ENCODE measurements at regions not wholly inside any gene's neighbourhood (a gene's known extent, or its start where the extent isn't known, plus 50 kb on each side); places are given as distances from the start of the nearest gene placed in this dataset.

- no peak overlapping the region for H3K27ac ChIP-seq
- no peaks in the 10 kb centered on the region for H3K36me3 ChIP-seq (ENCODE audit: low read depth)
- TF ChIP-seq EZH2phosphoT487 (IDR thresholded peaks at IDR 0.05; ENCODE audit: insufficient read depth, low read depth) (no peak), EZH2 (IDR thresholded peaks at IDR 0.05; ENCODE audit: insufficient read depth, poor library complexity, severe bottlenecking) (no peak)
- H4K20me1 ChIP-seq (ENCODE audit: insufficient read depth), result no peaks in the 10 kb centered on the region
- peak; percentile 33 for DNase-seq
- H3K79me2 ChIP-seq (ENCODE audit: insufficient read depth), result no peaks in the 10 kb centered on the region
- H3K9me3 ChIP-seq (ENCODE audit: low read depth), result no peaks in the 10 kb centered on the region
- no peaks in the 10 kb centered on the region for H3K9me2 ChIP-seq (ENCODE audit: insufficient read depth)
- H3K4me1 ChIP-seq (ENCODE audit: insufficient read depth), result 0 out of 2 replicates have a peak, but pooled peaks cover 5% of the 10 kb centered on the region
- H3F3A ChIP-seq (ENCODE audit: insufficient read depth), result peaks cover 3% of the 10 kb centered on the region; the same call in 1 of the 2 replicates
- no peak overlapping the region for H2AFZ ChIP-seq
- in situ Hi-C loops (cut with MboI), result no loop called here
- peaks cover 7% of the 10 kb centered on the region; the same call in 1 of the 2 replicates for H3K27me3 ChIP-seq (replicated peaks; ENCODE audit: insufficient read depth)
- H3K4me2 ChIP-seq (ENCODE audit: unreplicated experiment), result no peak overlapping the region
- H3K4me3 ChIP-seq, result no peak overlapping the region
- WGBS, 2 experiments (ENCODE audit: low coverage in 1 of 2, low lambda C conversion rate in 2 of 2, missing lambda C conversion rate in 2 of 2), result 31 to 40% methylated on average over 5 of the region's 5 CpGs
- no peak overlapping the region for H3K9ac ChIP-seq
Observed at GRCh38 chr22:47340851-47341436, 578.5 kb downstream of the TBC1D22A start.

GRCh38 chr22:47337161-47337621, 574.7 kb downstream of the TBC1D22A start:
- Histone ChIP-seq H3F3A (ENCODE audit: insufficient read depth) (peaks cover 3% of the 10 kb centered on the region; the same call in 1 of the 2 replicates), H3K36me3 (ENCODE audit: low read depth) (no peaks in the 10 kb centered on the region), H3K4me3 (no peak overlapping the region), H4K20me1 (ENCODE audit: insufficient read depth) (no peaks in the 10 kb centered on the region), H3K27ac (no peak overlapping the region), H2AFZ (no peak overlapping the region), H3K4me2 (ENCODE audit: unreplicated experiment) (peak overlapping the region; percentile 8), H3K79me2 (ENCODE audit: insufficient read depth) (no peaks in the 10 kb centered on the region), H3K27me3 (replicated peaks; ENCODE audit: insufficient read depth) (peaks cover 10% of the 10 kb centered on the region; the same call in 1 of the 2 replicates), H3K9me2 (ENCODE audit: insufficient read depth) (no peaks in the 10 kb centered on the region), H3K9me3 (ENCODE audit: low read depth) (no peaks in the 10 kb centered on the region), H3K9ac (no peak overlapping the region), H3K4me1 (ENCODE audit: insufficient read depth) (0 out of 2 replicates have a peak, but pooled peaks cover 5% of the 10 kb centered on the region)
- in situ Hi-C loops (cut with MboI), result no loop called here
- no peak for TF ChIP-seq EZH2 (IDR thresholded peaks at IDR 0.05; ENCODE audit: insufficient read depth, poor library complexity, severe bottlenecking)
- TF ChIP-seq EZH2phosphoT487 (IDR thresholded peaks at IDR 0.05; ENCODE audit: insufficient read depth, low read depth), result no peak
- WGBS, 2 experiments (ENCODE audit: low coverage in 1 of 2, low lambda C conversion rate in 2 of 2, missing lambda C conversion rate in 2 of 2), result 36 to 37% methylated on average over 8 of the region's 8 CpGs
- peak; percentile 77 for DNase-seq

- no peak for DNase-seq
- 84 to 94% methylated on average over 3 of the region's 3 CpGs for WGBS, 2 experiments (ENCODE audit: low coverage in 1 of 2, low lambda C conversion rate in 2 of 2, missing lambda C conversion rate in 2 of 2)
- H3K9ac ChIP-seq, result no peak overlapping the region
- no peaks in the 10 kb centered on the region for H3K9me2 ChIP-seq (ENCODE audit: insufficient read depth)
- 0 out of 2 replicates have a peak, but pooled peaks cover 5% of the 10 kb centered on the region for H3K4me1 ChIP-seq (ENCODE audit: insufficient read depth)
- H3F3A ChIP-seq (ENCODE audit: insufficient read depth), result peaks cover 3% of the 10 kb centered on the region; the same call in 1 of the 2 replicates
- H3K27ac ChIP-seq, result no peak overlapping the region
- H4K20me1 ChIP-seq (ENCODE audit: insufficient read depth), result no peaks in the 10 kb centered on the region
- no peak overlapping the region for H2AFZ ChIP-seq
- H3K4me3 ChIP-seq, result no peak overlapping the region
- no peaks in the 10 kb centered on the region for H3K79me2 ChIP-seq (ENCODE audit: insufficient read depth)
- H3K9me3 ChIP-seq (ENCODE audit: low read depth), result no peaks in the 10 kb centered on the region
- TF ChIP-seq EZH2 (IDR thresholded peaks at IDR 0.05; ENCODE audit: insufficient read depth, poor library complexity, severe bottlenecking) (no peak), EZH2phosphoT487 (IDR thresholded peaks at IDR 0.05; ENCODE audit: insufficient read depth, low read depth) (no peak)
- H3K4me2 ChIP-seq (ENCODE audit: unreplicated experiment), result no peak overlapping the region
- H3K27me3 ChIP-seq (replicated peaks; ENCODE audit: insufficient read depth), result peaks cover 10% of the 10 kb centered on the region
- H3K36me3 ChIP-seq (ENCODE audit: low read depth), result no peaks in the 10 kb centered on the region
- in situ Hi-C loops (cut with MboI), result no loop called here
Observed at GRCh38 chr22:47335958-47336357, 573.5 kb downstream of the TBC1D22A start.

GRCh38 chr22:47335460-47335859, 573.0 kb downstream of the TBC1D22A start:
- no peak for DNase-seq
- H3K27ac ChIP-seq, result no peak overlapping the region
- H3K4me1 ChIP-seq (ENCODE audit: insufficient read depth), result 0 out of 2 replicates have a peak, but pooled peaks cover 5% of the 10 kb centered on the region
- no peak overlapping the region for H3K4me2 ChIP-seq (ENCODE audit: unreplicated experiment)
- no peak overlapping the region for H3K9ac ChIP-seq
- in situ Hi-C loops (cut with MboI), result no loop called here
- no peaks in the 10 kb centered on the region for H3K9me3 ChIP-seq (ENCODE audit: low read depth)
- H3K36me3 ChIP-seq (ENCODE audit: low read depth), result no peaks in the 10 kb centered on the region
- H4K20me1 ChIP-seq (ENCODE audit: insufficient read depth), result no peaks in the 10 kb centered on the region
- H2AFZ ChIP-seq, result no peak overlapping the region
- H3K4me3 ChIP-seq, result no peak overlapping the region
- TF ChIP-seq EZH2 (IDR thresholded peaks at IDR 0.05; ENCODE audit: insufficient read depth, poor library complexity, severe bottlenecking) (no peak), EZH2phosphoT487 (IDR thresholded peaks at IDR 0.05; ENCODE audit: insufficient read depth, low read depth) (no peak)
- H3K27me3 ChIP-seq (replicated peaks; ENCODE audit: insufficient read depth), result peaks cover 8% of the 10 kb centered on the region
- no peaks in the 10 kb centered on the region for H3K79me2 ChIP-seq (ENCODE audit: insufficient read depth)
- peaks cover 3% of the 10 kb centered on the region; the same call in 1 of the 2 replicates for H3F3A ChIP-seq (ENCODE audit: insufficient read depth)
- no peaks in the 10 kb centered on the region for H3K9me2 ChIP-seq (ENCODE audit: insufficient read depth)
- 44 to 45% methylated on average over 10 of the region's 10 CpGs for WGBS, 2 experiments (ENCODE audit: low coverage in 1 of 2, low lambda C conversion rate in 2 of 2, missing lambda C conversion rate in 2 of 2)
